GM18873 (cell line): ENCODE measurements at regions not wholly inside any gene's neighbourhood (a gene's known extent, or its start where the extent isn't known, plus 50 kb on each side); places are given as distances from the start of the nearest gene placed in this dataset.

Experiments
- ATAC-seq: cut with Tn5 transposase; IDR thresholded peaks from one replicate; pipeline ENCODE4 v1.9.1; 2021; ENCODE audit warnings: mild to moderate bottlenecking, moderate library complexity, moderate number of reproducible peaks; ENCODE audit not compliant: unreplicated experiment, low FRiP score

DNA sequence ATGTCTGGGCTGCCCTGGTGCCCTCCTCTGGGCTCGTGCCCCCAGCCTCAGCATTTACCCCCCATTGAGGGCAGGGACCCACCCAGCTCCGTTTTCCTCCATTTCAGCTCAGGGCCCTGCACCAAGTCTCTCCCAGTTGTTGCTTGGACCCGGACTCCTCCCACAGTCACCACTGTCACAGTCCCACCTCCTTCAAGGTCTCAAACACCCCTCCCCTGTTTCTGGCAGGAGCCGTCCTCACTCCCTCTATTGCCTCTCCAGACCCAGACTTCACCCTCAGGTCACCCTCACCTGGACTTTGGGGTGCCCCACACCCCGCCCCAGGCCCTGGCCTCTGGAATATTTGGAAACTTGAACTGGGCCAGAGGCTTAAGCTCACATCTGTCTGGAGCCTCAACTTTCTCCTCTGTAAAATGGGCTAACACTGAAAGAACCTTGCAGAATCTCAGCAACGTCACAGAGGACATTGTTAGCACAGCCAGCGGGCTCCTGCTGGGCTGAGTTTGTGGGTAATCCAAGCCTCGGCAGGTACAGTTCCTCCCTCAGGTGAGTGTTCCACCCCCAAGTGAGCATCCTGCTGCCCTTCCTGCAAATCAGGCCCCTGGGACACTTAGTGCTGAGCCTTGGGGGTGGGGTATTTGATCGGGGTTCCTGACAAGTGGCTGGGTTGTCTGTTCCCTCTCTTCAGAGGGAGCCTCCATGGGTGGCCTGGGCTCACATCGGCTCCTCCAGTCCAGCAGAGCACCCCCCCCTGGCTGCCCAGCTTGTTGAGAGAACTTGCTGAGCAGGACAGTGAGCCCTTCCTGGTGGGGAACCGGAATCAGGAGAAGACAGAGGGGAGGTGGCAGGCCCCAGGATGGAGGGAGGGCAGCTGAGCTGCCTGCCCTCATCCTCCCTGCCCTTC is 130.1 kb downstream of the C9orf50 start:
- ATAC-seq, result no peak

GRCh38 chr9:129489838-129490582 is 130.9 kb downstream of the C9orf50 start:
- ATAC-seq, result no peak

DNA sequence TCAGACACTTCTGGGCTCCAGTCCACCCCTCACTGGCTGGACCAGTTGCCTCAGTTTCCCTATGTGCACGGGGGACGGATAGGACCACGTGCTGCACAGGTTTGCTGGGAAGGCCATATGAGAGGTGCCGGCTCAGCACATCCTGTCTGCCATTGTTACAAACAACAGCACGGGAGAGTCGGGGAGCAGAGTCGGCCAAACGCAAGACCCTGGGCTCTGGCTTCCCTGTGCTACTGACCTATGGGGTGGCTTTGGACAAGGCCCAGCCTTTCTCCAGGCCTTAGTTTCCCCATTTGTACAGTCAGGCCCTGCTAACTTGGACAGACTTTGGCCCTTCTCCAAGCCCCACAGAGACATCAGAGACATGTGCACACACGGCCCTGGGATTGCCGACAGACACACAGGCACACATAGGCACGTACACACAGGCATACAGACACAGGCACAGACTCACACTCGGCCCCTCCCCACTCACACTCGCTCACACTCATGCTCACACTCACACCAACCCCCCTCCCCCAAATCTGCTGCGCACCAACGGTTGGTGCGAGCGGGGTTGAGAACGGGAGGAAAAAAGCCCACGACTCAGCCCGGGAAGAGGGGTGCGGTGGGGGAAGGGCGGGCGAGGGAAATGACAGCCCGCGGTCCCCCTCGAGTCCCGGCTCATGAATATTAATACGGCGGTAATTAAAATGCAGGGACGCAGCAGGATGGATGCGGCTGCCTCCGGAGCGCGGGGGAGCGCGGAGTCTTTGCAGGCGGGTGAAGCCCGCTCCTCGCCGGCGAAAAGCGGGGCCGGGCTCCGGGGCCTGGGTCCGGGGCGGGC is 133.0 kb downstream of the C9orf50 start:
- no peak for ATAC-seq

- no peak for ATAC-seq
These were observed 133.9 kb downstream of the C9orf50 start for GRCh38 chr9:129486756-129487657.

DNA sequence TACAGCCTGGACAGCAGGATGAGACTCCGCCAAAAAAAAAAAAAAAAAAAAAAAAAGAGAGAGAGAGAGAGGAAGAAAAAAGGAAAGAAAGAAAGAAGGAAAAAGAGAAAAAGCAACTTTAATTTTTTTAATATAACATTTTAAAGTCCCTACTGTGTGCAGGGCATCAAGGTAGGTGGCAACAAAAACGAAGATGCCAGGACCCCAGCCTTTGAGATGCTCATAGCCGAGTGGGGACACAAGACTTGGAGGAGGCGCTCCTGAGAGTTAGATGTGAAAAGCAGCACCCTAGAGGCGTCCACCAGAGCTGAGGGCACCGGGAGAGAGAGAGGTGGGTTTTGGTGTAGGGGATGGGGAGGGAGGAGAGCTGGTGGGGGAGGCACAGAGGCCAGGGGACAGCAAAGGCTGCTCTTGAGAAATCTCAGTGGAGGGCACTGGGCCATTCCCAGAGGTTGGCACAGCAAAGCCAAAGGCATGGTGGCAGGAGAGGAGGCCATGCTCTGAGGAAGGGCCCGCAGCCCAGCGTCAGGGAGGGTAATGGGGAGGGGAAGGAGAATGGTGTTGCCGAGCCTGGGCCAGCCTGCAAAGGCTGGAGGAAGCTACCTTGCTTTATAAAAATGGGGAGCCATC is 135.6 kb downstream of the C9orf50 start:
- no peak for ATAC-seq

DNA sequence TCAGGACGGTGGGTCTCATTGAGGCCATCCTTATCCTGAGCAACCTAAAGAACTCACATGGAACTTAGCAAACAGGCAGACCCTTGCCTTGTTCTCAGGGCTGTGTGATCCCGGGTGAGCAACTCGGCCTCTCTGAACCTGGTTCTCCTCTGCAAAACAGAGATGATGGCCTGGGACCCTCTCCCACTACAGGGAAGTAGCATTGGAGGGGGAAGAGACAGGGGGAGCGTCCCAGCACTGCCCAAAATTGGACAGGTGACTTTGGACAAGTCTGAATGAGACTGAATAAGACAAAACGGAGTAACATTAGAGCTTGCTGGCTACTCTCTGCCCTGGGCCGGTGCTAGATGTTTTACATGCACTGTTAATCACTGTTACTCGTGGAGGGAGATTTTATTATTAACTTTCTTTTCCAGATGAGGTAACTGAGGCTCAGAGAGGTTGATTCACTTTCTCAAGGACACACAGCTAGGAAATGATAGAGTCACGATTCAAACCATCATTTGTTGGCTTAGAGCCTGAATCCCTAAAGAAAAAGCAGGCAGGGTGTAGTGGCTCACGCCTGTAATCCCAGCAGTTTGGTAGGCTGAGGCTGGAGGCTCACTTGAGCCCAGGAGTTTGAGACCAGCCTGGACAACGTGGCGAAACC is 136.4 kb downstream of the C9orf50 start:
- no peak for ATAC-seq

DNA sequence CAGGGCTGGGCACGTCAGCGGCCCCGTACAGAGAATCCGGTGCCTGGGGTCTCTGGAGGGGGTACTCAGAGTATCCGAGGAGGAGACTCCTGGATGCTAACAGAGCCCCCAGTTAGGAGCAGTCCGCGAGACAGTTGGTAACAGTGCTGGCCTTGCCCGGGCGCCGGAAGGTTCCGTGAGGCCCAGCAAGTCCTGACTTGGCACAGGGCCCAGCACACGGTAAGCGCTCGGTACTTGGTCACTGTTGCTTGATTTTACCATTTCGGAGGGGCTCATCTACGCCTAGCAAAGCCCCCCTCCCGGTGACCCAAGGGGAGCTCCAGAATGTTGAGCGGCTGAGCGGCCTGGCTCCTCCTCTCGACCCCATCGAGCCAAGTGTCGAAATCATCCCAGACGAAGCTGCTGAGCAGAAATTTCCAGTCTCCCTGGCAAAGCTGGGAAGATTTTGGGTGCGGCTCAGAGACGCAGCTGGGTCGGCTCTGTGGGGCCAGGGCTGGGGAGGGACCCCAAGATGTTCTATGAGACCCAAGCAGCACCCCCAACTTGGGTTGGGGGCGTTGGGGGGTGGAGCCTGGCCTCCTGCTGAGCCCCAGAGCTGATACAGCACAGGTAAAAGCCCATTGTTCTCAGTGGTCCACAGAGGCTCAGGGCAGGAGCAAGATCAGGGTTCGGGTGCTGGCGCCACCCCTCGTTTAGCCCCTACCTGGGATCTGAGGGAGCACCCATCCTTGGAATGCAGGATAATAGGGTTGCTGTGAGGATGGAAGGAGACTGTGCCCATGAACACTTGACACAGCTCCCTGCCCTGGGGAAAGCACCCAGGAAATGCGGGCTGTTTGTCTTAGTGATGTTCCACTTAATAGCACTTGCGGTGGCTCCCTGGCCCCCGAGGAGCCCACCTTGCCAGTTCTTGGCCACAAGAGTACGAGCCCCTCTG is 137.2 kb downstream of the C9orf50 start:
- ATAC-seq, result no peak

DNA sequence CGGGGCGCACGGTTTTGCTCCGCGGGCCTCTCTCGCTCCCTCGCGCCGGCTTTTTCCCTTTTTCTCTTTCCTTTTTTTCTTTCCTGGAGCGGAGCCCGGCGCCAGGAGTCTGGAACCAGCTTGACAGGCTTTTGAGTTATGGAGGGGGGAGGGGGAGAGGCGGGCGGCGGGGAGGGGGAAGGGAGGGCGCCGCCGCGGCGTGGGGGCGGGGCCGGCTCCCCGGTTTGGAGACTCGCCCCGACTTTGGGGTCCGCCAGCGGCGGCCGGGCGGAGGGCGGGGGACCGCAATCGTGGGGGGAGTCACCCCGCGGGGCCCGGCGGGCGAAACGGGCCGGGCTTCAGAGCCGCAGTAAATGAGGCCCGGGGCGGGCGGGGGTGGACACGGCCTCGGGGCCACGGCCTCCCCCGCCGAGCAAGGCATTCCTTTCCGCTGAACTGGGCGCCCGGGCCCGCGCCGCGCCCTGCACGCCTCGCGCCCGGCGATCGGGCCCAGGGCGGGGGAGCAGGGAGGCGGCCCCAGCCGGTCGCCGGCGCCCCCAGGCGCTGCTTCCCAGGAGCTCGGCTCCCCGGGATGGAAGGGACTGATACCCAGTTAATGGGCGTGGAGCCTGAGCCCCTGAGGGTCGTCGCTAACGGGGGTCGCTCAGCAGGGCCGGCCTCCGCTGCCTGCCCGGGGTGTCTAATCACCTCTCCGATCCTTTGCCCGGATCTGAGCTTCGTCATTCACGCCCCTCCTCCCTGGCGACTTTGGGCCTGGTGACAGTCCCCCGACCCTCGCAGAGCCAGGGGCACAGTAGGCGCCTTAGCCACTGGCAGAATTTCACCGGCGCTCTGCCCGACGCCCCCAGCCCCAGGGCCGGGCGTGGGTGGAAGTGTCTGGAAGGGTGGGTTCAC is 138.1 kb downstream of the C9orf50 start:
- ATAC-seq, result no peak

DNA sequence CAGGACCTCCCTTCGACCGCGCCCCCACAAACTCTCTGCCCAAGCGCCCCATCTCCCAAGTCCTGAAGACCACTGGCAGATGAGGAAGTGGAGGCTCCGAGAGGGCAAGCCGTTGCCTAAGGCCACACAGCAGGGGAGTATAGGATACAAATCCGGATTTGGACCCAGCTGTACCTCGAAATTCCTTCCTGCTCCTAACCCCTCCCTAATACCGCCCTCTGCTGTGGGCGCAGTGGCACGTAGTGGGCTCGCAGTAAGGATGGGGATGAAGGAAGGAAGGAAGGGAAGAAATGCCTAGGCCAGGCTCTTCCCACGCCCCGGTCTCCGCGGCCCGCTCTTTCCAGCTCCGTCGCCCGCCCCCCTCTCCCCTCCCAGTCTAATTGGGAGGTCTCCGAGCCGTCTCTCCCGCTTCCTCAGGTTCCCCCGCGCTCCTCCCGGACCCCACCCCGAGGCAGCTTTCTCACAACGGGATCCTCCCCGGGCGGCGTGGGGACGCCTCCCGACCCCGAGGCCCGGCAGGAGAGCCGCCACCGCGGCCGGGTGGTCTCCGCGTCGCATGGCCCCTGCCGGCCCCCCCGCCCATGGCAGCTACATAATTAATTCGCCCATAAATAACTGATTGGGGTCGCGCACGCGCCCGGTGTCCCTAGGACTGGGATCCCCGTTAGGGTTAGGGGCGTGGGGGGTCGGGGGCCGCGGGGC is 138.9 kb downstream of the C9orf50 start:
- no peak for ATAC-seq

GRCh38 chr9:129481424-129481809 is 139.5 kb downstream of the C9orf50 start:
- no peak for ATAC-seq

- ATAC-seq, result no peak
These were observed 140.2 kb downstream of the C9orf50 start for GRCh38 chr9:129480745-129481144.

DNA sequence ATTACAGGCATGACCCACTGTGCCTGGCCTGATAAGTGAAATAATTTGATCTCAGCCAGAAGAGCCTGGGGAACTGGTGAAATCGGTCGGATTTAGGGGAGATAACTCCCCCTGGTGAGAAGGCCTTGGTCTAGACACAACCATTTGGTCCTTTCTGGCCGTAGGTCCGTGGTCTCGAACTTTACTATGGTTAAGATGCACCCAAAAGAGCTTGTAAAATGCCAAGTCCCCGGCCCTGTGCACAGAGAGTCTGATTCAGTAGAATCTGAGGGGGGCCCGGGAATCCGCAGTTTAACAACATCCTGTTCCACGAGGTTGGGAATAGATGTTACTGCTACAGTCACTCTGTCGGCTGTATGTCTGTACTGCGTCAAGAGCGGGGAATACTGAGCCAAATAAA is 140.7 kb downstream of the C9orf50 start:
- ATAC-seq, result no peak

DNA sequence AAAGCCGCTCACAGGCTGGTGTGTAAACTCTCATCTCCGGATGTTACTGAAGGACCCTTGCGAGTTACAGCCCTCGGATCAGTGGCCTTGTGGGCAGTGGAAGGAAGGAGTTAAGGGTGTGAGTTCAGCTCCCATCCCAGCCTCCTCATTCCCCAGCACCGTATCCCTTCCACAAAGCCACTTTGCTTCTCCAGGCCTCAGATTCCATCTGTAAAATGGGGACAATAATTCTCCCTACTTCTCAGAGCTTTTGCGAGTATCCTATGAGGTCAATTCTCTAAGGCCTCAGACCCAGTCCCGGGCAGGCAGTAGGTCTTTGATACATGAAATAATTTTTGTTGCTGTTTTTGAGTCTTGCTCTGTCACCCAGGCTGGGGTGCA is 141.3 kb downstream of the C9orf50 start:
- ATAC-seq, result no peak

DNA sequence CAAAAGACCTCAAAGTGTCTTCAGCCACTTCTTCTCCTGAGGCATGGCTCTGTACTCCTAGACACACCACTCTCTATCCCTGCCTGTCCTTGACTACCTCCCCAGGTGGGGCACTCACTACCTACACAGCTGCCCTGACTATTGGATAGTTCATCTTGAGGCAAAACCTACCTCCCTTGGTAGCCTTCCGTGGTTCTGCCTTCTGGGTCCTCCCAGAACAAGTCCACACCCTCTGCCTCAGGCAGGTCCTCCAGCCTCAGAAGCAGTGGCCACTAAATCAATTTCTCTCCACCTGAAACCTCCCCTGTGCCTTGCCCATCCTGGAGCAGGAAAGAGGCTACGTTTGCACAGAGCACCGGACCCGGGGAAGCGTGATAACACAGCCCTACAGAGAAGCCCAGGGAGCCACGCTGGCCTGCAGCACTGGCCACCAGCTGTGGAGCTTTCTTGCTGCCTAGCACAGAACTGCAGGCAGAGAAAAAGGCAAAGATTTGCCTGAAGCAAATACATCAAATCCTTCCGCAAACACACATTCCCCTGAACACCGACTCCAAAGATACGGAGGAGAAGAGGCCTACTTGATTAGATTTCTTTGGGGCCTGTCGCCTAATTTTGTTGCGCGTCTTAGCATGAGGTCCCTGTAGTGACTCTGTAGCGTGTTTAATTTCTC is 141.8 kb downstream of the C9orf50 start:
- no peak for ATAC-seq

GRCh38 chr9:129478461-129478860 is 142.4 kb downstream of the C9orf50 start:
- ATAC-seq, result no peak
